ENCODE measurements at regions not wholly inside any gene's neighbourhood (a gene's known extent, or its start where the extent isn't known, plus 50 kb on each side); places are given as distances from the start of the nearest gene placed in this dataset.
"Not testable (repeated sequence)": the region's sequence is repeated elsewhere in the genome, so short reads cannot be mapped to it uniquely, and the experiment has no call there.

DNA sequence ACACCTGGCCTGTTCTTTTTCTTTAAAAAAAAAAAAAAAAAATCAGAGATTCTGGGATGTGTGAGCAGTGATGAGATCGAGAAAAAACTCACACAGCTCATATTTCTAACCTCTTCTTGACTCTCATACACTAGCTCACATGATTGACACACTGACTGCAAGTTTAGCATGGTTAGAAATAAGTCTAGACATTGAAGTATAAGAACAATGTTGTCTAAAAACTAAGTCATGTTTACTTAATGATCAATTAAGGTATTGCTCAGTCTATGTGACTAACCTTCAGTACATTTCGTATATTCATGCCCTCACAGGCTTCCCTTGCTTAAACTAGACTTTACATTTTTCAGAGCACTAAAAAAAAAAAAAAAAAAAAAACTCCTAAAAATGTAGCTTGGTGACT lies 775.1 kb downstream of the GATA3 start:
- DNase-seq: no peak

GRCh38 chr10:8830048-8830447 lies 775.6 kb downstream of the GATA3 start:
- no peak for DNase-seq

- DNase-seq: no peak
Observed at GRCh38 chr10:8830876-8831275, 776.4 kb downstream of the GATA3 start.

DNA sequence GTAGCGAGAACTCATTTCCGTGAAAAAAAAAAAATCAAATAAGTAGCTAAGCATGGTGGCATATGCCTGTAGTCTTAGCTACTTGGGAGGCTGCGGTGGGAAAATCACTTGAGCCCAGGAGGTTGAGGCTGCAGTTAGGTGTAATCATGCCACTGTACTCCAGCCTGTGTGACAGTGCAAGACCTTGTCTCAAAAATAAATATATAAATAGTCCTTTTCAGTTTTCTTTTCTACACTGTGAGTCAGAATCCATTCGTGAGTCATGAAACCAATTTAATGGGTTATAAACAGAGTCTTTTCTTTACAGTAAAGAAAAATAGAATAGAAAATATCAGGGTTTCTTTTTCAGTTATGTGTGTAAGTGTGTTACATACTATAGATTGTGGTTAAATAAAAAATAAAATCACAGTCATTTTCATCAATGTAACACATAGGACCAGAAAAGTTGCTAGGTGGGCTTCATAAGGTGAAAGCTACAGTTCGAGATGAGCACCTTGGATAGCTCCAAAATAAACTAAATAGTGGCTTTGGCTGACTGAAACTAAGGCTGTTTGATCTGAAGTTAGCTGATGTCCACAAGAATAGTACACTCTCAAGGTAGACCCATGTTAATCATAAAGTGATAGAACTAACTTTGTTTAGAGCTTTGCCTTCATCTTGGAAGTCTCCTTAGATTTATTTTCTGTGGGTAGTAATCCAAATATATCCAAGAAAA lies 781.1 kb downstream of the GATA3 start:
- DNase-seq: no peak

GRCh38 chr10:8840356-8840755 lies 785.9 kb downstream of the GATA3 start:
- no peak for DNase-seq

DNA sequence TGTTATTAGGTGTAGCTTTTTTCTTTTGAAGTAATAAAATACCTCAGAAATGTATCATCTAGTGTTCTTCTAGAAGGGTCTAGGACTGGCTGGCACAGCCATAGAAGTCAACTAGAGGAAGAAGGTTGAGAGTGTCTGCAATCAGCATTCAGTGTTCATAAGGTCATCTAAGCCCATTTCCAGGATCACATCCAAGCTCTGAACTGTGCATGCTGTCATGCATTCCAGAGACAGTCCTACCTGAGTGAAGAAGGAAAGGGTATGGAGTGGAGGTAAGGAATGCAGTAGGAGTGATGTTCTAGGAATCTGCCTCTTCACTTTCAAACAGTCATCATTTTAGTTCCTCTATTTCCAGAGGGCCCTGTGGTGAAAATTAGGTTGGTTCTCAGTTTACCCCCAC lies 789.7 kb downstream of the GATA3 start:
- no peak for DNase-seq

DNA sequence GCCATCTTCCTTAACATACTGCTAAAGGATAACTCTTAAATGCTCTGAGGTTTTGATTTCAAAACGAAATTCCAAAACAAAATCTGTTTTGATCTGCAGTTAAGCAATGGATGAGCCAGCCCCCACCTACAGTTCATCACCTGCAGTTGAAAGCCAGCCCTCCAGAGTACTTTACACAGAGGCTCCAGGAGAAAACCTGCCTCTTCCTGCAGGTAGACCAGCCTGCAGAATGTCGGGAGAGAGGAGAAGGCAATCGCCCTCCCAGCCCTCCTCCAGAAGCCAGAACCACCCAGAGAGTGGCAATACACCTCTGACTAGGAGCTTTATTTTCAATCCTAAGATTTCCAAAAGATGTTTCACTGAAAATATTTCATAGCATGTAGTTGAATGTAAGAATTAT lies 798.1 kb downstream of the GATA3 start:
- DNase-seq: no peak

DNA sequence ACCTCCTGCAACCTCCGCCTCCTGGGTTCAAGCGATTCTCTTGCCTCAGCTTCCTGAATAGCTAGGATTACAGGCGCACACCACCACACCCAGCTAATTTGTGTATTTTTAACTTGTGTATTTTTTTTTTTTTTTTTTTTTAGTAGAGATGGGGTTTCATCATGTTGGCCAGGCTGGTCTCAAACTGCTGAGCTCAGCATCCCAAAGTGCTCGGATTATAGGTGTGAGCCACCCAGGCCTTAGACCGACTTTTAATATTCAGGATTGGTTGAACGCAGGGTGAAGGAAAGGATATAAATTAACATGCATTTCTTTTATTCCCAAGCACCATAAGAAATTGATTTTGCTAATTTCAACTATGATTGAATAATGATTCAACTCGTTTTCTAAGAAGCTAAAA lies 798.6 kb downstream of the GATA3 start:
- DNase-seq: no peak

DNA sequence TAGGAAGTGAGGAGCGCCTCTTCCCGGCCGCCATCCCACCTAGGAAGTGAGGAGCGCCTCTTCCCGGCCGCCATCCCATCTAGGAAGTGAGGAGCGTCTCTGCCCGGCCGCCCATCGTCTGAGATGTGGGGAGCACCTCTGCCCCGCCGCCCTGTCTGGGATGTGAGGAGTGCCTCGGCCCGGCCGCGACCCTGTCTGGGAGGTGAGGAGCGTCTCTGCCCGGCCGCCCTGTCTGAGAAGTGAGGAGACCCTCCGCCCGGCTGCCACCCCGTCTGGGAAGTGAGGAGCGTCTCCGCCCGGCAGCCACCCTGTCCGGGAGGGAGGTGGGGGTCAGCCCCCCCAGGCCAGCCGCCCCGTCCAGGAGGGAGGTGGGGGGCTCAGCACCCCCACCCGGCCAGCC lies 814.4 kb downstream of the GATA3 start:
- DNase-seq: not testable (repeated sequence)

- DNase-seq: no peak
Observed at GRCh38 chr10:8873310-8873709, 818.8 kb downstream of the GATA3 start.

GRCh38 chr10:8874268-8874667 lies 819.8 kb downstream of the GATA3 start:
- DNase-seq: no peak

DNA sequence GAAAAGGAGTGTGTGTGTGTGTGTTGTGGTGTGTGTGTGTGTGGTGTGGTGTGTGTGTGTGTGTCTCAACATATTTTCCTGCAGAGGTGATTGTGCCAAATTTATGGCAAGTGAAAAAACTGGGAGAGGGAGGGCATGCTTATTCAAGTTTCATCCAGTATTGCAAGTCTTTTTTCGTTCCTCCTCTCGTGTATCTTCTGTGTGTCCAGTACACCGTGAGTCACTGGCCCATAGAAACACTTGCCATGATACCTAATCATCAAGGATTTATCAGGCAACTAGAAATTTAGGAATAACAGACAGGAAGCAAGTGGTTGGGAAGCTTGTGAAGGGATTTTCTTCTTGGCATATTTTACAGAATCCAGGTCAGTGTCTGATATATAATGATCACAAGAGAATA lies 820.5 kb downstream of the GATA3 start:
- no peak for DNase-seq

DNA sequence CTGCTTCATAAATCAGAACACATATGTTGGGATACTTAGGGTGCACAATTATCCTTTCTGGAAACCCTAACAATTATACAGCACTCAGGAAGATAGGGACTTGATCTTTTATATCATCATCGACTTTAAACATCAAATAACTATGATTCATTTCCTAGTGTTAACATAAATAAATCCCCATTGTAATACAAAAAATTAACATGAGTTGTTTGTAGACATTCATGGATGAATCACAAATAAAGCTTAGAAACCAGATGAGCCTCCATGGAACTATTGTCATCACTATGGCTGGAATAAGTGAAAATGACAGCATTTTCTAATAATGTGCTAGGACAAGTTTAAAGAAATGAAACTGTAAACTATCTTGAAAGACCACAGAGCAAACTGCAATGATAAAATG lies 821.7 kb downstream of the GATA3 start:
- DNase-seq: no peak

DNA sequence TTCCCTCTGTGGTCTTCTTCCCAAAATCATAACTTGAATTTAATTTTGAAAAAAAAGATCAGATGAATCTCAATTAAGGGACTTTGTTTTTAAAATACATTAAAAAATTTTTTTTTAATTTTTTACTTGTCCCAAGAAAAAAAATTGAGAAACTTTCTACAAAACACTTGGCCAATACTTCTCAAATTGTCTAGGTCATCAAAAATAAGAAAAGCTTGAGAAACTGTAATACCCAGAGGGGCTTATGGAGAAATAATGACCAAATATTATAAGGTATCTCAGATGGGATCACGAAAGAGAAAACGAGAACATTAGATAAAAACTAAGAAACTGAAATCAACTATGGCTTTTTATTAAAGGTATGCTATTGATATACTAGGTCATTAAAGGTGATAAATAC lies 835.0 kb downstream of the GATA3 start:
- DNase-seq: no peak

DNA sequence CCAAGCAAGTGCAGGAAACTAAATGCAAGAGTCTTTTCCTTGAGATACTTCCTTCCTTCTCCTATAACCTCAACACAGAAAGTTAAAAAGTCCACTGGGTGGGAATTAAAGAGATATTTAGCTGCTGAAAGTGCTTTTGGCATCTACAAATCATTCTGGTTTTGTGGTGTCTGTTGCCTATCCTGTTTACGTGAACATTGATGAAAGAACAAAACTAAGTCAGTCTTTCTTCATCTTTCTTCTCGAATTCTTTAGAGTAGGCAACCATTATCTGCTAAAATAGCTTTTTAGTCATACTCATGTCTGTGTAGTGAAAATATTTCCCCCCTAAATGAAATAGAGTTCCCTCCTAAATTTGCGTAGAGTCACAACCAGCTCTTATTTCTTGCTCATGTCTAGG lies 838.6 kb downstream of the GATA3 start:
- no peak for DNase-seq

DNA sequence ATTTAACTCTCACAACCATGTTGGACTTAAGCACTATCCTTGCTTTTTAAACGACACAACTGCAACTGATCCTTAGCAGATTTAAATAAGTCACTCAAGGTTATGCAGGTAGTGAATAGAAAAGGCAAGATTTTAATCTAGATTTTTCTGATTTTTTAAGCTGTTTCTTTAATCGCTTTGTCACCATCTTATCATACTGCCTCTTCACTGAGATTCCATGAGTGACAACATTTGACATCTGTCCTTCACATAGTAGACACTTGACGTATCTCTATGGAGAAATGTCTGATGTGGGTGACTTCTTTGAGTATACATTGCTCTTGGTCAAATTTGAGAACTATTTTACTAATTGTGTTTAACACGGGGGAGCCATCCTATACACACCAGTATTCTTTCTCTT lies 839.7 kb downstream of the GATA3 start:
- DNase-seq: no peak

GRCh38 chr10:8897769-8898168 lies 843.3 kb downstream of the GATA3 start:
- DNase-seq: no peak

GRCh38 chr10:8898745-8899330 lies 844.4 kb downstream of the GATA3 start:
- no peak for DNase-seq

GRCh38 chr10:8902926-8903325 lies 848.4 kb downstream of the GATA3 start:
- DNase-seq: no peak

DNA sequence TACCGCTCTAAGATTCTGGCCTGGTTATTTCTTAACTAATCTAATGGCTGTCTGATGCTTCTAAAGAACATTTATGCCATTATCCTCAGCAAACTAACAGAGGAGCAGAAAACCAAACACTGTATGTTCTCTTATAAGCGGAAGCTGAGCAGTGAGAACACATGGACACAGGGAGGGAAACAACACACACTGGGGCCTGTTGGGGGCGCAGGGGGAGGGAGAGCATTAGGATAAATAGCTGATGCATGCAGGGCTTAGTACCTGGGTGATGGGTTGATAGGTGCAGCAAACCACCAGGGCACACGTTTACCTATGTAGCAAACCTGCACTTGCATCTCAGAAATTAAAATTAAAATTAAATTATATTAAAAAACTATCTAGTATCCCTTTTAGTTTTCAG lies 853.5 kb downstream of the GATA3 start:
- DNase-seq: no peak

DNA sequence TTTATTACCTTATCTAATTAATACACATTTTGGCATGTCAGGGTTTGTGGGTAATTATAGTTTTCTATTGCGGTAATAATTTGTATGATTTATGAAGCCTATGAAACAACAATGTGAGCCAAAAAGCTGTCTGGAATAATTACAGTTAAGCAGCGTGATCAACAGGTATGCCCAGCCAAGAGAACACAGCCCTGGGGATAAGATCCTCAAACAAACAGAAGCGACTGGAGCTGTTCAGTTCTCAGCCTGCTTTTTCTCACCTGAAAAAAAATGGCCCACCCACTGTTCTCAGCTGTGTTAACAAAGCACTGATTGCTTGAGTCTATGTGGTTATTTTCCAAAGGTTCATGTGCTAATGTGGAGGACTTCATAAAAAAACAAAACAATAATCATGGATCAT lies 855.8 kb downstream of the GATA3 start:
- DNase-seq: no peak

DNA sequence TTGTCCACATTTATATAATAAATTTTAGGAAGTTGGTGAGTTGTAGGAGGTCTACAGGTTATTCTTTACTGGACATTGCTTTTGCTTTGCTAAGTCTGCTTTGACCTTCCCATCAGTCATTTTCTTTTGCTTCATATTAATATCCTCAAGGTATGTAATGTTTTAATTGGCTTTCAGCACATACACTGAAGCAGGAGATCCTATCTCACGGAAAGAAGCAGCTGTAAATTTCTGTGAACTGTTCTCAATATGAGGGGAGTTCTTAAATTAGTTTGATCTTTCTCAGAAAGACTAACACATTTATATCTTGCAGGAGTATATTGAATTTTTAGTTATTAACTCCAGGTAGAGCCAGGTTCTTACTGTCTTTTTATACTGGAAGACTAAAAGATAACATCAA lies 856.5 kb downstream of the GATA3 start:
- no peak for DNase-seq

DNA sequence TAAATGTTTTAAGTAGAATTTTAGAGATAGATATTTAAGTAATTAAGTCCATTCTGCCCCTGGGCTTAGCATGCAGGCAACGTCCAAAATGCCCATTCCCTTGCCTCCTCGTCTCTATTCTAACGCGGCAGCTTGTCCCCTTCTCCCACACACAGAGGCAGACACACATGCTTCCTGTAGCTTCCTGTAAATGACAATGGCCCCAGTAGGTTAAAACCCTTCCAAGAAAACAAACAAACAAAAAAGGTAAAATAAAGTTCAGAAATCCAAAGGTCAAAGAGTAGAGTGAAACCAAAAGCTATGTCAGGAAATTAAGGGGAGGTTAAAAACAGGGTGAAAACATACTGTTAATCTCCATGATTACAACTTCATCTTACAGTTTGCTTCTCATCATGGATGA lies 857.6 kb downstream of the GATA3 start:
- DNase-seq: no peak

GRCh38 chr10:8913720-8914119 lies 859.2 kb downstream of the GATA3 start:
- no peak for DNase-seq

DNA sequence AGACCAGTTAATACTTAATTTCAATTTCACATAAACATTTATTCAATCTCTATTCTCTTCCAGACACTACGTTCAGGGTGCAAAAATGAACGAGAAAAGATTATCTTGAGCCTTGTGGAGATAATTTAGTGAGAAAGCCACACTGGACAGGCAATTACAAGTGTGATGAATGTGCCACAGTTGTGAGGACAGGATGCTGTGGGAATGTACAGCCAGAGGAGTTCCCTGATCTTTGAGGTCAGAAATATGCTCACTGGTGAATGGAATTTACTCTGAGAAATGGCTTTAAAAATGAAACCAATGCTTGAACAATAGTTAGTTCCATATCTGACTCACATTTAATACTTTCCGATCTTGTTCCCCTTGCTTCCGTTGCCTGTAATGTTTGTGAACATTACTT lies 864.8 kb downstream of the GATA3 start:
- DNase-seq: peak; percentile 1
